ENCODE measurements at regions not wholly inside any gene's neighbourhood (a gene's known extent, or its start where the extent isn't known, plus 50 kb on each side); places are given as distances from the start of the nearest gene placed in this dataset.
A peak's percentile ranks its signal among the peaks of the same experiment; 100 is the strongest.

- no peak for TF ChIP-seq CTCF (IDR thresholded peaks at IDR 0.05; ENCODE audit: insufficient read depth, low read length)
- no peak for DNase-seq (ENCODE audit: low read depth)
- no peak overlapping the region for H3K4me3 ChIP-seq (ENCODE audit: low read depth, low read length)
Observed at GRCh38 chr5:168014433-168015123, 276.9 kb upstream of the WWC1 start.

GRCh38 chr5:168015506-168015905, 275.9 kb upstream of the WWC1 start:
- DNase-seq (ENCODE audit: low read depth): peak; percentile 14
- no peak for TF ChIP-seq CTCF (IDR thresholded peaks at IDR 0.05; ENCODE audit: insufficient read depth, low read length)
- H3K4me3 ChIP-seq (ENCODE audit: low read depth, low read length): no peak overlapping the region

DNA sequence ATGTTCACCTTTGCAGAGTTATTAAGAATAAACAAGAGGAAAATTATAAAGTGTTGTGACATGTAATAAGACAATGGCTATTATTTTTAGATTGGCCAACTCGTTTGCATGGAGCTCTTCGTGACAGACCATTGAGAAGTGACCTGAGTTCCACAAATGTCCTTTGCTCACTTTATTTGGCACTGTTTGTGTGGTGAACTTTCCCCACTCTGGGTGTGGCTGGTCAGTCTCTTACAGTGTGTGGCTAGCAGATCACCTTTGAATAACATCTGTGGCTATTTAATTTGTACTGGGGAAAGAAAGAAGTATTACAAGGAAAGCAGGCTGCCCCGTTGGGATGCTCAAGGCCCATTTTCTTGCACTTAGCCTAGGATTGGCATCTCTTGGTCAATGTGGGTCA, 274.1 kb upstream of the WWC1 start:
- TF ChIP-seq CTCF (IDR thresholded peaks at IDR 0.05; ENCODE audit: insufficient read depth, low read length): no peak
- DNase-seq (ENCODE audit: low read depth): no peak
- no peak overlapping the region for H3K4me3 ChIP-seq (ENCODE audit: low read depth, low read length)

GRCh38 chr5:168019143-168019542, 272.3 kb upstream of the WWC1 start:
- TF ChIP-seq CTCF (IDR thresholded peaks at IDR 0.05; ENCODE audit: insufficient read depth, low read length): no peak
- H3K4me3 ChIP-seq (ENCODE audit: low read depth, low read length): no peak overlapping the region
- DNase-seq (ENCODE audit: low read depth): no peak

DNA sequence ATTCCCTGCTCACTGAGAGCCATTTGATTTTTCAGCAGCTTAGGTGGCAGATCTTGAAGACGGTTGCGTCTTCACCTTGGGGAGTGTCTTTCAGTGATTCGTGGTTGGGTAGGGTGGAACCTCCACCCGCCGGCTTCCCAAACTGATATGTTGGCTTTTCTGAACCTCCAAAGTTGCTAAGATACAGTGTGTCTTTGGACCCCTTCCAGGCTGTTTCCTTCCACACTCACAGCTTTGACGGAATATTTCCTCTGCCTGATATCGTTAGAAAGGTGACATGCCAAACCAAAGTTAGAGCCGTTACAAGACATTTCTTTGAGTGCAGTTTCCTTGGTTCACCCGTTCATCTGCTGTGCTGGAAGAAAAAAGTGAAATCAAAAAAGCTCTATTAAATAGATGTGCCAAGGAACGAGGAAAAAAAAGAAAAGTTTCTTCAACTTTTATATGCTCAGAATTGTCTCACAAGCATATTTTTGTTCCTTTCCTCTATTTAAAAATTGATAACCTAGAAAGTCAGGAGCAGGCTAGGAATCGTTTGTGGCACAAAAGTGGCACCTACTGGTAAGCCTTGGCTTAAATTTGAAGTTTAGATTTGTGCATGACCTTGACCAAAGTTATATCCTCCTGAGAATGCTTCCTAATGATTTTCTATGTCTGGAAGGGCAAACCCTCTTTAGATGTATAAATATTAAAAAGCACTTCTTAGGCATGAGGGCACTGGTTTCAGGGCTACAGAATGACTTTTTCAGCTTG, 270.7 kb upstream of the WWC1 start:
- TF ChIP-seq CTCF (IDR thresholded peaks at IDR 0.05; ENCODE audit: insufficient read depth, low read length): peak; percentile 41

GRCh38 chr5:168022446-168023169, 268.8 kb upstream of the WWC1 start:
- no peak overlapping the region for H3K4me3 ChIP-seq (ENCODE audit: low read depth, low read length)
- no peak for DNase-seq (ENCODE audit: low read depth)
- TF ChIP-seq CTCF (IDR thresholded peaks at IDR 0.05; ENCODE audit: insufficient read depth, low read length): no peak

More for the DNA sequence above, 270.7 kb upstream of the WWC1 start:
- H3K4me3 ChIP-seq (ENCODE audit: low read depth, low read length): no peak overlapping the region
- peak; percentile 44 for DNase-seq (ENCODE audit: low read depth)
